IMR-90 (cell line): ENCODE measurements at regions not wholly inside any gene's neighbourhood (a gene's known extent, or its start where the extent isn't known, plus 50 kb on each side); places are given as distances from the start of the nearest gene placed in this dataset.

Experiments used
- ATAC-seq: fragments of 200-7000 bp; cut with Tn5 transposase; 2 replicates; pipeline ENCODE4 v1.9.1; 2020; ENCODE audit warnings: low read depth, mild to moderate bottlenecking, moderate library complexity
- BruUV-seq: library from RNA; stranded (reverse); fragments of 400-500 nt; replicated peaks from 2 replicates; lab custom pipeline; 2021; lab: Mats Ljungman, UMichigan
- CTCF ChIA-PET: fragments of 300-600 bp; formaldehyde crosslinking; extraction: SDS; loops from one replicate; lab custom pipeline; 2021; ENCODE audit warnings: antibody characterized with exemption; lab: Yijun Ruan, JAX
- POLR2A ChIA-PET: fragments of 300-600 bp; sonication (Branson Sonifier 250); formaldehyde crosslinking; loops from one replicate; lab custom pipeline; 2022; ENCODE audit warnings: antibody characterized with exemption; ENCODE audit not compliant: unreplicated experiment; lab: Charles Lee
- DNase-seq: peaks from one replicate; pipeline ENCODE4 v3.0.0; 2013
- H2AFZ ChIP-seq: replicated peaks from 2 replicates; pipeline ENCODE3; 2013; ENCODE audit warnings: low read length, mild to moderate bottlenecking; ENCODE audit not compliant: poor library complexity
- H2AK5ac ChIP-seq: 2 replicates; pipeline ENCODE4 v1.6.1; 2013; ENCODE audit warnings: low read depth, low read length, inconsistent platforms
- H2AK9ac ChIP-seq: replicated peaks from 2 replicates; pipeline ENCODE3; 2013; ENCODE audit warnings: mild to moderate bottlenecking, low read depth, low read length, moderate library complexity; ENCODE audit not compliant: poor library complexity
- H2BK120ac ChIP-seq: 2 replicates; pipeline ENCODE4 v1.6.1; 2013; ENCODE audit warnings: low read depth, low read length, inconsistent platforms
- H2BK15ac ChIP-seq: 3 replicates; pipeline ENCODE4 v1.6.1; 2013; ENCODE audit warnings: low read depth, low read length, inconsistent platforms
- H2BK20ac ChIP-seq: 2 replicates; pipeline ENCODE4 v1.6.1; 2013; ENCODE audit warnings: low read depth, mild to moderate bottlenecking, inconsistent platforms, low read length, moderate library complexity
- H2BK5ac ChIP-seq: 2 replicates; pipeline ENCODE4 v1.6.1; 2013; ENCODE audit warnings: mild to moderate bottlenecking, low read depth, low read length, inconsistent platforms; ENCODE audit not compliant: poor library complexity, severe bottlenecking
- H3K14ac ChIP-seq: replicated peaks from 2 replicates; pipeline ENCODE4 v1.6.1; 2013; ENCODE audit warnings: low read depth, low read length, inconsistent platforms
- H3K18ac ChIP-seq: 2 replicates; pipeline ENCODE4 v1.6.1; 2013; ENCODE audit warnings: low read depth, low read length, control low read depth
- H3K23ac ChIP-seq: 2 replicates; pipeline ENCODE4 v1.6.1; 2013; ENCODE audit warnings: low read depth, low read length, inconsistent platforms
- H3K27ac ChIP-seq: 2 replicates; pipeline ENCODE4 v1.5.1; 2013; ENCODE audit warnings: mild to moderate bottlenecking, control low read depth, low read length; ENCODE audit not compliant: insufficient read depth
- H3K27me3 ChIP-seq: 2 replicates; pipeline ENCODE4 v1.6.1; 2013; ENCODE audit warnings: low read length; ENCODE audit not compliant: control insufficient read depth, insufficient read depth
- H3K36me3 ChIP-seq: 2 replicates; pipeline ENCODE4 v1.6.1; 2013; ENCODE audit warnings: low read length, mixed read lengths; ENCODE audit not compliant: control insufficient read depth, insufficient read depth
- H3K4ac ChIP-seq: 2 replicates; pipeline ENCODE4 v1.6.1; 2013; ENCODE audit warnings: low read depth, low read length, inconsistent platforms
- H3K4me1 ChIP-seq: 2 replicates; pipeline ENCODE4 v1.6.1; 2013; ENCODE audit warnings: low read length, mixed read lengths; ENCODE audit not compliant: control insufficient read depth, insufficient read depth
- H3K4me2 ChIP-seq: 2 replicates; pipeline ENCODE4 v1.6.1; 2013; ENCODE audit warnings: low read depth, mild to moderate bottlenecking, control low read depth, low read length, moderate library complexity
- H3K4me3 ChIP-seq: 2 replicates; pipeline ENCODE4 v1.5.1; 2013; ENCODE audit warnings: low read depth, mild to moderate bottlenecking, control low read depth, low read length, moderate library complexity; ENCODE audit not compliant: insufficient read depth
- H3K56ac ChIP-seq: 2 replicates; pipeline ENCODE4 v1.6.1; 2013; ENCODE audit warnings: low read length, inconsistent platforms; ENCODE audit not compliant: insufficient read depth; ENCODE audit errors: extremely low read depth
- H3K79me1 ChIP-seq, 2 experiments: 2 replicates each; pipeline ENCODE4 v1.6.1; 2013; ENCODE audit warnings: low read length in 2 of 2, inconsistent platforms in 1 of 2, low read depth in 1 of 2
- H3K9ac ChIP-seq: 2 replicates; pipeline ENCODE4 v1.6.1; 2013; ENCODE audit warnings: low read depth, low read length, control low read depth
- H3K9me1 ChIP-seq: 2 replicates; pipeline ENCODE4 v1.6.1; 2013; ENCODE audit warnings: low read length, inconsistent platforms; ENCODE audit not compliant: insufficient read depth
- H3K9me3 ChIP-seq: 2 replicates; pipeline ENCODE4 v1.6.1; 2013; ENCODE audit warnings: low read length; ENCODE audit not compliant: control insufficient read depth, insufficient read depth
- H4K20me1 ChIP-seq: 2 replicates; pipeline ENCODE4 v1.6.1; 2013; ENCODE audit warnings: low read length, inconsistent platforms; ENCODE audit not compliant: insufficient read depth
- H4K5ac ChIP-seq: 2 replicates; pipeline ENCODE4 v1.6.1; 2013; ENCODE audit warnings: mild to moderate bottlenecking, low read depth, low read length, control low read depth
- H4K8ac ChIP-seq, 2 experiments: 2 replicates each; pipeline ENCODE4 v1.6.1; 2013; ENCODE audit warnings: low read depth in 2 of 2, low read length in 2 of 2, control low read depth in 1 of 2, inconsistent platforms in 1 of 2
- H4K91ac ChIP-seq: 2 replicates; pipeline ENCODE4 v1.6.1; 2013; ENCODE audit warnings: low read depth, low read length, inconsistent platforms; ENCODE audit not compliant: insufficient read depth
- CHD1 ChIP-seq: IDR thresholded peaks from 2 replicates; pipeline ENCODE4 v1.6.1; 2012; ENCODE audit warnings: low read depth, low read length, improper control_type of control experiment
- CTCF ChIP-seq: conservative IDR thresholded peaks from 2 replicates; pipeline ENCODE4 v1.5.1; 2012; ENCODE audit warnings: mild to moderate bottlenecking, low read depth, low read length, improper control_type of control experiment
- ELK1 ChIP-seq: fragments of 150-350 bp; IDR thresholded peaks from 2 replicates; pipeline ENCODE4 v1.6.1; 2016; ENCODE audit warnings: low read depth, mild to moderate bottlenecking, low read length, moderate library complexity, borderline replicate concordance
- FOS ChIP-seq: fragments of 150-350 bp; IDR thresholded peaks from 2 replicates; pipeline ENCODE4 v1.6.1; 2016; ENCODE audit warnings: low read depth, low read length
- MAFK ChIP-seq: IDR thresholded peaks from 2 replicates; pipeline ENCODE4 v1.6.1; 2012; ENCODE audit warnings: low read depth, low read length, improper control_type of control experiment
- MAZ ChIP-seq: IDR thresholded peaks from 2 replicates; pipeline ENCODE4 v1.6.1; 2012; ENCODE audit warnings: low read depth, mild to moderate bottlenecking, low read length, improper control_type of control experiment, moderate library complexity, borderline replicate concordance
- MXI1 ChIP-seq: IDR thresholded peaks from 2 replicates; pipeline ENCODE4 v1.6.1; 2012; ENCODE audit warnings: low read depth, mild to moderate bottlenecking, low read length, moderate library complexity, borderline replicate concordance
- NFE2L2 ChIP-seq: fragments of 150-350 bp; IDR thresholded peaks from 2 replicates; pipeline ENCODE4 v1.6.1; 2016; ENCODE audit warnings: low read depth, mild to moderate bottlenecking, low read length
- POLR2A ChIP-seq: IDR thresholded peaks from 2 replicates; pipeline ENCODE4 v1.6.1; 2012; ENCODE audit warnings: mild to moderate bottlenecking, low read depth, low read length
- RAD21 ChIP-seq: IDR thresholded peaks from 2 replicates; pipeline ENCODE4 v1.6.1; 2012; ENCODE audit warnings: low read length, improper control_type of control experiment
- RCOR1 ChIP-seq: IDR thresholded peaks from 2 replicates; pipeline ENCODE4 v1.6.1; 2012; ENCODE audit warnings: mild to moderate bottlenecking, low read length, improper control_type of control experiment; ENCODE audit not compliant: insufficient replicate concordance
- RFX5 ChIP-seq: IDR thresholded peaks from 2 replicates; pipeline ENCODE4 v1.8.0; 2012; ENCODE audit warnings: low read depth, mild to moderate bottlenecking, low read length, moderate library complexity
- SMC3 ChIP-seq: fragments of 150-350 bp; IDR thresholded peaks from 2 replicates; pipeline ENCODE4 v1.6.1; 2016; ENCODE audit warnings: low read depth, mild to moderate bottlenecking, antibody characterized with exemption, low read length, moderate library complexity
- USF2 ChIP-seq: fragments of 150-350 bp; IDR thresholded peaks from 2 replicates; pipeline ENCODE4 v1.6.1; 2017; ENCODE audit warnings: mild to moderate bottlenecking, antibody characterized with exemption, low read length, low read depth
- WGBS, 2 experiments: methylation state at CpG; one replicate each; pipeline versions ENCODE4 v1.1.5 to v1.1.7; 2013; ENCODE audit warnings: missing lambda C conversion rate in 2 of 2; ENCODE audit not compliant: insufficient read length in 1 of 2; ENCODE audit errors: extremely low coverage in 2 of 2; 5-methylcytosine and 5-hydroxymethylcytosine counted together
- dilution Hi-C: fragments of 300-500 bp; cut with HindIII; formaldehyde crosslinking; loops from one replicate; pipeline ENCODE4 v1.14.3; 2018; ENCODE audit warnings: low sequenced_read_pairs; ENCODE audit not compliant: unreplicated experiment
- in situ Hi-C: fragments of 300-500 bp; cut with MboI; formaldehyde crosslinking; loops from 3 replicates; pipeline ENCODE4 v1.14.3; 2019; ENCODE audit warnings: low sequenced_read_pairs, inconsistent platforms, mixed read lengths
- intact Hi-C: fragments of 100-400 bp; cut with micrococcal nuclease; formaldehyde crosslinking; loops from 2 replicates; pipeline ENCODE4 v1.10.0; 2022

- H3K36me3 ChIP-seq: no peaks in the 10 kb centered on the region
- H4K91ac ChIP-seq: no peak overlapping the region
- no peaks in the 10 kb centered on the region for H3K4me1 ChIP-seq
- H2BK15ac ChIP-seq: no peak overlapping the region
- H3K79me1 ChIP-seq: no peaks in the 10 kb centered on the region
- ATAC-seq (no peak), DNase-seq (no peak)
- no peak overlapping the region for H3K14ac ChIP-seq
- H4K20me1 ChIP-seq: no peaks in the 10 kb centered on the region
- no peak overlapping the region for H4K8ac ChIP-seq
- no peak overlapping the region for H3K18ac ChIP-seq
- H3K4ac ChIP-seq: no peak overlapping the region
- H2BK120ac ChIP-seq: no peak overlapping the region
- no peak overlapping the region for H2AK5ac ChIP-seq
- no peaks in the 10 kb centered on the region for H3K9me3 ChIP-seq
- no peak overlapping the region for H3K23ac ChIP-seq
- H3K4me2 ChIP-seq: no peak overlapping the region
- H3K27me3 ChIP-seq: no peaks in the 10 kb centered on the region
- H3K27ac ChIP-seq: no peak overlapping the region
- no peaks in the 10 kb centered on the region for H3K9me1 ChIP-seq
- WGBS, 2 experiments: 79% methylated on average over 2 of the region's 4 CpGs; no CpG with 5 or more reads in 1 of the 2 experiments
- TF ChIP-seq CTCF (no peak), ELK1 (no peak), USF2 (no peak), FOS (no peak), MAFK (no peak), MXI1 (no peak), SMC3 (no peak), RFX5 (no peak), RCOR1 (no peak), CHD1 (no peak), RAD21 (no peak), POLR2A (no peak), MAZ (no peak), NFE2L2 (no peak)
- in situ Hi-C loops: no loop called here
- no TSS peak for BruUV-seq
- ChIA-PET POLR2A (no interaction called here), CTCF (interaction anchor here (0.7 kb wide), 1 partner anchor 161 kb away, joined by 3 read pairs; no protein-coding TSS in a partner anchor)
- no peak overlapping the region for H3K56ac ChIP-seq
- H2AFZ ChIP-seq: no peak overlapping the region
- no peak overlapping the region for H4K5ac ChIP-seq
- H2BK20ac ChIP-seq: no peak overlapping the region
- no peak overlapping the region for H3K4me3 ChIP-seq
- no peak overlapping the region for H2BK5ac ChIP-seq
- H3K9ac ChIP-seq: no peak overlapping the region
- intact Hi-C loops: no loop called here
- H2AK9ac ChIP-seq: no peak overlapping the region
- dilution Hi-C loops: no loop called here
Measured at GRCh38 chrX:42606591-42606990, 171.4 kb downstream of the PPP1R2C start.
